ENCODE measurements at regions not wholly inside any gene's neighbourhood (a gene's known extent, or its start where the extent isn't known, plus 50 kb on each side); places are given as distances from the start of the nearest gene placed in this dataset.

DNA sequence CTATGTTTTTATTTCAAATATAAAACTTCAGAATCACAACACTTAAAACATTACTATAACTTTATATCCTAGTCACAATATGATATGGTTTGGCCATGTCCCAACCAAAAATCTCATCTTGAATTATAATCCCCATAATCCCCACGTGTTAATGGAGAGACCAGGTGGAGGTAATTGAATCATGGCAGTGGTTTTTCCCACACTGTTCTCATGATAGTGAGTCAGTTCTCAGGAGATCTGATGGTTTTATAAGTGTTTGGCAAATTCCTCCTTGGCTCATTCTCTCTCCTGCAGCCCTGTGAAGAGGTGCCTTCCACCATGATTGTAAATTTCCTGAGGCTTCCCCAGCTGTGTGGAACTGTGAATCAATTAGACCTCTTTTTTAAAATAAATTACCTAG, 307.6 kb downstream of the SPRY2 start:
- DNase-seq, result no peak

DNA sequence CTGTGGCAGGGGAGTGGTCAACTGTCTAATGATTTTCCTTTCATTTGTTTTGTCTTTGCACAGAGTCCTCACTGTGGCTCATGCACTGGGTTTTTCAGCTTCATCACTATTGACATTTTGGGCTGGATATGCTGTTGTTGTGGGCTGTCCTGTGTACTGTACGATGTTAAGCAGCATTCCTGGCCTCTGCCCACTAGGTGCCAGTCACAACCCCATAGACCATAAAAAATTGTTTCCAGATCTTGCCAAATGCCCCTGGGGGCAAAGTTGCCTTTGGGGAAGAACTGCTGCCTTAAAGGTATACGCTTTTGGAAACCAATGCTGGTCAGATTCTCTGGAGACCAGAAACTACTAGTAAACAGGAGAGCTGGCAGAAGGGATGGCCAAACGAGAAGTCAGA, 310.4 kb downstream of the SPRY2 start:
- no peak for DNase-seq

DNA sequence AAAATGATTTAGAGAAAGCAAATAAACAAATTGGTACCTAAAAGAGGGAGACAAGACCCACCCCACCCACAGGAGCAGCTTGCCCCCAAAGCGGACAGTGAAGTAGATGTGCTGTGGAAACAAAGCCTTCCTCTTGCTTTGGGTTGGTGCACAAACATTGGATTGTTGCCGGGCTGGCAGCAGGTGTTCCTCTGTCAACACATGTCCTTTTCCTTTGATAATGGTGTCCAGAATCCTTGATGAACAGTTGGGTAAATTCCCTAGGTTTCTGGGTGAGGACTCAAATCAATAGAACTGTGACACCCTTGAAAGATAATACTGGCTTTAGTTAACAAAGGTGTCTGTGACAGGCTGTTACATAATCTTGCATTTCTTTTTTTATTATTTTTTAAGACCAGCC, 311.8 kb downstream of the SPRY2 start:
- no peak for DNase-seq

DNA sequence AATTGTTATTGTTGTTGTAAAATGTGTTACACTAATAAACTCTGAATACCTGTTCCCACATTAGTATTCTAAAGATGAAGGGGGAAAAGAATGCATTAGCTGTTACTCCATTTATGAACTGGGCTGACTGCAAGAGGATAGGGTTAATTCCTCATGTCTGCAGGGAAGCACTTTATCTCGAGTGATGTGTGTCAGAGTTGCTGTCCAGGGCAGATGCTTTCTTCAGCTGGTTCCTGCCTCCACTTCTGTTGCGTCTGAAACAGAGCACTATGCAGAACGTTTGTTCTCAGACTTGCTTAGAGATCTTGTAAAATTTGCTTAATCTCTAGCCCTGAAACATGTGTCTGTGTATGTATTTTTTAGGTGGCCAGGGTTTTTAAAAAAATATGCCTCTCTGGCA, 318.8 kb downstream of the SPRY2 start:
- DNase-seq, result no peak

DNA sequence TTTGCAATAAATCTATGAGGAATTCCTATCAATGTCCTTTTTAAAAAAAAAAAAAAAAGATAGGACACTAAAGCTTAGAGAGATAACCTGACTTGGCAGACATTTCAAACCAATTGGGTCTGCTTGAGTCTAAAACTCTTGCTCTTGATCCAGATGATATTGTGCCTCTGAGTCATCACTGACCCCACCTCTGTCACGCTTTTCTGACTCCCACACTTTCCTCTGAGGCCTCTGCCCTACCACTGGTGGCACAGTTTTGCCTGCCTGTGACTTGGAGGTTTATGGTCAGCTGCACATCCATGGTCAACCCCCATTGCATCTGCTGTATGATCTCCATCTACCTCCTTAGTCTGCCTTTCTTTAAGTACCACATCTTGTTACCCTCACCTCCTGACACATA, 328.7 kb downstream of the SPRY2 start:
- no peak for DNase-seq

DNA sequence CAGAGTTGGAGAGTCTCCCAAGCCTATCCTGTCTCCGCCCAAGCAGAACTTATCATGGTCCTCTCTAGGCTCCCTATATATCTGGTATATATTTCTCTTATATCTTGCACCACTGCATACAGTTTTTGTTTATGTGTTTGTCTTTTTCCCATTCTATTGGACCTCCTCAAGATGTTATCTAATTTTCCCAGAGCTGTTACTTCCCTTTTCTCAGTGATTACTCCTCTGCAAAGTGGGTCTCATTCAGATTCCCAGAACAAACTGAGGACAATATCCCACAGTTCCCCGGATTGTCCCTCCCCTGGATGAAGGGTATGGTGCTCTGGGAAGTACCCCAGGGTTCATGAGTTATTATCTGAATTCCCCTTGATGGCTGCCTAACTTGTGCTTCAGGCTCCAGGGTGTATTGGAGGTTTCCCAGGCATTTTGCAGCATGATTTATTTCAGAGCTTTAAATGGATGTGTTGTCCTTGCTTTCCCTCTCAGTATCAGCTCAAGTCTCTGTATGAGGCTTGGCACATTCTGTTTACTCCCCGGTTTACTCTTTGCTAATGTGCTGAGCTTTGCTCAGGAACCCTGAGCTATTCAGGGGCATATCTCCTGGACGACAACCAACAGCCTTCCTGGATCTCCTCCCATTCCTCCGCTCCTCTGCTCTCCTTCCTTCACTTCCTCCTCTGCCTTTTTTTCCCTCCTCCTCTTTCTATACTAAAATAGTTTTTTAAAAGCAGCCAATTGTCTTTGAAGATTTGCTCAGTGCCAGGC, 329.3 kb downstream of the SPRY2 start:
- DNase-seq, result no peak

DNA sequence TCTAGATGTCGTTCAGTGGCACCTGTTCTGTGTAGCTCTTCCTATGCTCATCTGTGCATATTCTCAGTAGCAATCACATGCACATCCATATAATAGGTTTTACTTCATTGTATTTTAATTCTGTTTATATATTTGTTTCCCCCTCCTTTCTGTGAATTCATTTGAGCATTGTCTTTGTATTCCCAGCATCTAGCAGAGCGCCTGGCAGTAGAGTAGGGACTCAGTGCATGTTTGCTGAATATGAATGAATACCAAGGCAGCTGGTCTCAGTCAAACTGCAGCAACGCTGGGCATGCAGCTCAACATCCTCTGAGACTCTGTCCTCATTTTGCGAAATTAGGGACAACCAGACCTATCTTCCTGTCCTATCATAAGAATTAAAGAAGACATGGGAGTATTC, 330.1 kb downstream of the SPRY2 start:
- DNase-seq, result no peak

DNA sequence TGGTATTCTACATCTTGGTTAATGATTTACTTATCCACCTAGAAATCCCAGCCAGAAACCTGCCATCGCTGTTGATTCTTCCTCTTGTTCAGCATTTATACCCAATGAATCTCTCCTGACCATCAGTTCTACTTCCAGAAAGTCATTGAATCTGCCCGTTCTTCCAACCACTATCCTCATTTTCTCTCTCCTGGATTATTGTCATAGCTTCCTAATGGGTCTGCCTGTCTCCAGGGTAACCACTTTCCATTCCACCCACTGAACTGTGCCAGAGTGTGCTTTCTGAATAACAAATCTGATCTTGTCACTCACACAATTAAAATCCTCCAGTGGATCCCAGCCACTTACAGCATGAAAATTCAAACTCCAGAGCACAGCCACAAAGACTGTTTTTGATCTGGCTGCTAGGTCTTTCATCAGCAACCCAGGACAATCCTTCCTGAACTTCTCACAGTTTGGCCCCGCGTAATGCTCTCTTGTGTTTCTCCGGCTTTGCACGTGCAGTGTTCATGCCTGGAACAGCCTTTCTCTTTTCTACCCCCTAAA, 330.6 kb downstream of the SPRY2 start:
- DNase-seq, result peak; percentile 37

DNA sequence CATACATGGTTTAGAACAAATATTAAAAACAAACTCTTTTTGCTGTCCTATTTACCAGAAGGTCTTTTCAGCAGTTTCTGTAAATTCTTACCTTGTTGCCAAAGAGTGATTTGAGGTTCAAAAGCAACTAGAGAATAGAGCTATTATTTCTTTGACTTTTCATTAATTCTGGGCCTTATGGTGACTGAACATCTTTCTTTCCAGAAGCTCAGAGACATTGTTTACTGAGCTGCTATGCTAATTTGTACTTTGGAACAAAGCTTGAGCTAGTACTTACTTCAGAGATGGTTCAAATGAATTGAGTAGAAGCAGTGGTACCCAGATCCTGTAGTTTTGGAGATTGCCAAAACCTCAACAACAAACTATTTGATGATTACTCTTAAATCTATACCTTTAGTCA, 331.2 kb downstream of the SPRY2 start:
- DNase-seq, result no peak

DNA sequence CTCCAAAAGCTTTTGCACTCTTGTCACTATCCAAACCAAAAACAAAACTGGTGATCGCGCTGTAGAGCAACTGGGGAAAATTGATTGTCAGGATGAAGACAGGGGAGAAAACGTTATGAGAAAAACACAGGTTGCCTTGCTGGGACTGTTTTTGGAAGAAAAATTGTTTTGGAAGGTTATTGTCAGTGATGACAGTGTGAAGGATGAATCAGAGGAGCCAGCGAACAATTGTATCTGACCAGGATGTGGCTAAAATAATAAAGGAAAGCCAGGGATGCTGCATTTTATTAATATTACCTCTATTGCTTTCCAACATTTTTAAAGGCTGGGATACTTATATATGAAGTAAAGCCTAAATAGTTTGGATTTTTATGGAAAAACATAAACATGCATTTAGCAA, 334.0 kb downstream of the SPRY2 start:
- DNase-seq, result no peak

DNA sequence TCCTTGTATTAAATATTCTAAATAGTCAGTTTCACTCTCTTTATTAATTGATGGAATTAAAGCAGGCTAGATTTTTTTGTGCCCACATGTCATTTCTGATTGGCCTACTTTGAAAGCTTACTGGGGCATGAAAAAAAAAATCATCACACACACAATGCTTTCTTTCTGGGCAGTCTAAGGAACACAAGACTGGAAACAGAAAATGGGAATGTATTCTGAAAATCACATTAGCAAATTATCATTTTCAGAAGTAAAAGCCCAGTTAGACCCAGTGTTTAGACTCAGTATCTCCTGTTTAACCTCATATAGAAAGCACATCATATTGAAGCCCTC, 339.4 kb downstream of the SPRY2 start:
- no peak for DNase-seq

DNA sequence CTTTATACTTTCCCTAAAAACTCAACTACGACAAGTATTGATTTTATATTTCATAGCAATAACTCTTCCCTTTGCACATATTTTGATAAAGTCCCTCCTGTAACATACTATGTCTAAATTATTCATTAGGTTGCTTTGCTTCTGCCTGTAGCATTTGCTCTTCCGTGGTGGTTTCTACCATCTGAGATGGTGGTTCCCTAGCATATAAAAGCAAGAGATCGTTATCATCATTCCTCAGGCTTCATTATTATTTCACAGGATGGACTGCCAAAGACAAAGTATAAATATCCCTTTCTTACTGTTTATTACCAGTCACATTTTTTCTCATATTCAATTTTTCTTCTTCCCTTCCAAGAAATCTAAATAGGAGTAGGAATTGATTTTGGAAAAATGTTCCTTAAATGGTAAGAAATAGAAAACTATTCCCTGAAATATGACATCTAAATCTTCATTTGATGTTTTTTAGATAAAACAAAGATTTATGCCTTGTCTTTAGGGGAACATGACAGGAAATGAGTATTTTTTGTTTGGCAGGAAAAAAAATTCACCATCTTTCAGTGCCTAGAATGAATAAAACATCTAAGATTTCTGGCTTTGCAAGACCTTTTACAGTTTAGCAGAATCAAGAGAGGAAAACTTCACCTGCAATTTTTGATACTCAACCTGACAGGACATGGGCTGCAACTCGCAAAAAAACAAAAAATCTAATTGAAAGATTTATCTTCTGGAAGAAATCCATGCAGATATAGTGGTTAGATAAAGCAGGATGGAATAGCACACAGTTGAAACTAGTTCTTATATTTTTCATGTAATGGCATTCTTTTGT, 340.0 kb downstream of the SPRY2 start:
- DNase-seq, result no peak

DNA sequence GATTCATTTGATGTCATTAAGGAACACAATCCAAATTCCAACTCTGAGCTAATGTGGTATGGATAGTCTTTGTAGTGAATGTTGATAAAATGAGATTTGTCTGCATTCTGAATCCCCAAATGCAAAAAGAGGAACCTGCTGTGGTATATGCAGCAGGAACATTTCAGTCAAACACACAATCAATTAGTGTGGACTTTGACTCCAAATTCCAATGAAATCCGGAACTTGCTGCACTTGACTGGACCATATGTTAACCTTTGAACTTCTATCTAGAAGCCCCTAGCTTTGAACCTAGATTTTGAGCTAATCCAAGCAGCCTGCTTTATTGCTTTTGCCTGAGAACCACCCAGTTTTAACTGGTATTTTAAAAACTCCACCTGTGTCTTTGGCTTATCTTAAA, 341.3 kb downstream of the SPRY2 start:
- DNase-seq, result no peak

DNA sequence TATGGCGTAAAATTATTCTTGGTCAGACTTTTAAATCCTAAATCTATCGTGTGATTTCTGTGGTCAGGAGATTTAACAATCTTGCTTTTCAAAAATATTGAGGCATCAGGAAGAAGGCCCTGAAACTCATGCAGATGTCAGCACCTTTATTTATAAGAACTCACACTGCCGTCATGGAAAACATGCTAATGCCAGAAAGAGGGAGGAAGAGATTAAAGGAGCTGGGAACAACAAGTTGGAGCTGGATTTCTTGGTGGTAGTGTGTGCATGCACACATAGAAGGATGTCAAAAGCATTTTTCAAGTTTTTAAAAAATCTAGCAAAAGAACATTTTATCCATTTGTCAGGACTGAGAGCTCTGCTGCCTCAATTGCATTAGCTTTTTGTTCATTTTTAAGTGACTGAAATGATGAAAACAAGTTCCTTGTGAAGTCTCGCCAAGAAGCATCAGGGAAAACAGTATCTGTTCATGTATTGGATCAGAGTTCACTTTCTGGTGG, 342.5 kb downstream of the SPRY2 start:
- DNase-seq, result no peak

DNA sequence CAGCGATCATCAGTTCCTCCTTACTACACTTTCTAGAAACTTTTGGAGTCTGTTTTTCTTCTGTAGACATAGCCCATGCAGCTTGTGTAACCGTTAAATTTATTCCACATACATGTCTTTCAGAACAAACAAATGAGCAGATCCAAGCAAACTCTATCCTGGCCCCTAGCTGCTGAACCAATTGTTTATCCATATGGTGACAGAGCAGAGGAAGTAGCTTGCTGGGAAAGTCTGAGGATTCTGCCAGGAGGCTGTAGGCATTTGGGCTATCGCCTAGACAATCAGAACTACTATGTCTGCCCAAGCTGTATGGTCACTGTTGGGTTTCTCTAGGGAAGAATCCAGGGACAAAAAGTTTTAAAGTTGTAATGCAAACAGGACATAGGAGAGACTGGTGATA, 343.7 kb downstream of the SPRY2 start:
- DNase-seq, result no peak

DNA sequence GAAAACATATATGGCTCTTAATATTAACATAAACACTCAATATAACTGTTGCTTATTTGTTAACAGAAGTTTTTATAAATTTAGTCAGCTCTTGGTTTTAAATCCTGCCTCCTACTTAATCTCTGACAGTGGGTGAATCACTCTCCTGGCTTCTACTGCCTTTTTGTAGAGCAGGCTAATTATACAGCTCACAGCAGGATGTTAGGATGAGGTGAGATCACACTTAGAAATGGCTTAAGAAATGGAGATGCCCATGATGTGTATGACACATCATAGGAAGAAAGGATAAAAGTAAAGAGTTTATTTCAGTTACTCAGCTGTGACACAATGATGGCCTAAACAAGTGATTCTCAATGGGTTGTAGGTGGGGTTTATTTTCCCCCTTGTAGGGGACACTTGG, 345.6 kb downstream of the SPRY2 start:
- DNase-seq, result no peak

DNA sequence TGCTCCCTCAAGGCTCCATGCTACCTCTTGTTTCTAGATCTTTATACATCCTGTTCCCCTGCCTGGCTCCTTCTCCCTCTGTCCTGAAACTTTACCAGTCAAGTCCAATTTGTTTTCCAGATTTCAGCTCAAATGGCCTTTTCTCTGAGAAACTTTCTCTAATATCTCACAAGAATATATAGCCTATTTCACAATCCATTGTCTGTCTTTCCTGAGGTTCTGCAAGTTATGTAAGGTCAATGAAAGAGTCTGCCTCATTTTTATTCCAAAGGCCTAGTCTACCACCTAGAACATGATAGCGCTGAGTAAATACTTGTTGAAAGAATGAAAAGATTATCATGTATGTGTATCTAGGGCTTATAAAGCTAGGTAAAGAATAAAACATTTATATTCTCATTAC, 348.8 kb downstream of the SPRY2 start:
- no peak for DNase-seq

DNA sequence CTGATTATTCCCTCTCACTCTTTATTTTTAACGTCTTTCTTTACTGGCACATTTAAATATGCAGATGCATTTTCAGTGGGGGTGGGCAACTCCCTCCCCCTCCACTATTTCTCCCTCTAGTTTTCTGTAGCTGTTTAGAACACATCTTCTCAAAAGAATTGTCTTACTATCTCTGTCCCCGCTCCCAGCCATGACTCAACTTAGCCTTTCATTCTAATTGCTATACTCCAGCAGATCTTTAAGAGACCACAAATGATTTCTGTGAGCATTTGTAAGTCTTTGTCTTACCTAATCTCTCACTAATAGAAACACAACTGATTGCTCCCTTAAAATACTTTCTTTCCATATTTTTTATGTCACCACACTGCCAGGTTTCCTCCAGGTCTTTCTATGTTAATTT, 350.9 kb downstream of the SPRY2 start:
- no peak for DNase-seq

DNA sequence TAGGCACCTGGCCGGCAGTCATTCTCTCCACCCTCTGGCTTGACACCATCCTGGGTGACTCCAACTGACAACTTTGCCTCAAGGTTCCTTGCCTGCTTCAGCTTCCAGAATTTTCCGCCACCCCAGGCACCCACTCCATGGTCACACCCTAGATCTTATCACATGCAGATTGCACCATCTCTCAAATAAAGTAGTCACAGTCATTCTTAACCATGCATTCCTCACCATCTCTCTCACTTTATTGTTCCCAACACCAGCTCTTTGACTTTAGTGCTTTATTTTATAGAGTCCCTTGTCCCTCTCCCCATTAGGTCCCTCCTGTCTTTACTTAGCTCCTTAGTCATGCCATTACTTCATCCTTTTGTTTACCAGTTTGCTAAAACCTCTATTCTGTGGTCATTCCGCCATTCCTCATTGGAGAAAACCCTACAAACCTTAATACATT, 351.7 kb downstream of the SPRY2 start:
- DNase-seq, result no peak

DNA sequence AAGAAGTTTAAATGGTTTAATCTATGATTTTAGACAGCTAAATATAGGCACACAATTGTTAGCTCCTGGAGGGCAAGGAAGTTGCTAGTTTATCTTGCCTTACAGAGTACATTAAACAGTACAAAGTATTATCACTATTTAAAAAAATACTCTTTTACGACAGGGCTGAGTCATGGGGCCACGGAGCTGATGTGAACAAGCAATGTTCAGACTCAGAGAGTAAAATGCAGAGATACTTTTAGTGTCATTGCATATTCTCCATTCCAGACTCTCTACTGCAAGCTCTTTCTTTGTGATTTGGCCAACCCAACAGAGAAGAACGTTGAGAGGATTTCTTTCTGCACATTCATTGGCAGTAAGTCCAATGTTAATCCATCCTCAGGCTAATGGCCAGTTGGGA, 352.4 kb downstream of the SPRY2 start:
- no peak for DNase-seq

DNA sequence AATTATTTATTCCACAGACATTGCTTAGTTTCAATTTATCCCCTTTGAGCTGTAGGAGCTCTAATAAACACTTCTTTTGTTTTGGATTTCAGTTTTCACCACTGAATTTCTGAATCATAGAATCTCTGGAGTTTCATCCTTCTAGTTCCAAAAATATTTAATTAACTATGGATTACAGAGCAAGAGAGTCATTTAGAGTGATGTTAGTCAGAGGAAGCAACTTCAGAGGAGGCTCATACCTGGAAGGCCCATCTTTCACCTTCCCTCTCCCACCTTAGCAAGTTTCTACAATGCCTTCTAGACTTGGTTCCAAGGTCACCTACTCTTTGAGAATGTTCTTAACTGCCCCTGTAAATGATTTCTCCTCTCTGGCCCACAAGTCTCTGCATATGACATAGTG, 353.2 kb downstream of the SPRY2 start:
- no peak for DNase-seq

DNA sequence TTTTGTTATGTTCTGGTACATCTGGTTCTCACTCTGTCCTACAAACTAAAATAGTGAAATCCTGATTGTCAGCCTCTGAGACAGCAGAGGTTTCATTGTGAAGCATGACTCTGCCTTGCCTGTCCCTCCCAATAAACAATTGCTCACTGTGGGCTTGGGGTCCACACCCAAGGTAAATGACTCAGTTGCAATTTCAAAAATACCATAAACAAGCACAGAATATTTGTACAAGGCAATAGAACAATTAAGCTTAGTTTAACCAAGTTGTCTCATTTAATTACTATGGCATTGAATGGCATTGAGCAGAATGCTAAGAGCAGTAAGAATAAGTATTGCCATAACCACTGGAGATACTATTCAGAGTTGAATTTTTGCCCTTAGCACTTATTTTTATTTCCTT, 353.6 kb downstream of the SPRY2 start:
- no peak for DNase-seq

DNA sequence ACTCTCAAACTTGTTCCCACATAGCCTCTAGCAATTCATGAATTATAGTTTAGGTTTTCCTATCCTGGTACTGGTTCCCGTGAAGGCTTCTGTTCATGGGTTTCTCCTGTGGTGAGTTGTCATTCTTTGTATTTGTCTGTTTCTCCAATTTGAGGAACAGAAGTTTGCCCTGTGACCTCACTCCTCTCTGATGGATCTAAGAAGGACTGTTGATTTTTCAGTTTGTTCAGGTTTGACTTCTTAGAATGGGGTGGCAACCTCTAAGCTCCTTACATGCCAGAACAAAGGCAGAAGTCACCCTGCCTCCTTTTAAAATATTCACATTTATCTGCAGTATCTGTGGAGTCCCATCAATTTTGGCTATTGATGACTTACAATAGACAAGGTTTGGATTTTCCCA, 354.0 kb downstream of the SPRY2 start:
- no peak for DNase-seq

Data from right kidney (tissue), 1 donor.